Spleen (tissue), 11 donors: ENCODE measurements at regions not wholly inside any gene's neighbourhood (a gene's known extent, or its start where the extent isn't known, plus 50 kb on each side); places are given as distances from the start of the nearest gene placed in this dataset.

ENCODE experiments used
- DNase-seq: peaks from one replicate; pipeline ENCODE4 v3.0.0-alpha.2; 2020
- H3K27ac ChIP-seq, 8 donors: fragments of 200-600 bp; sonication (generic) in 7 of 8; 1 replicate in 4 of 8; 2 replicates in 4 of 8; pipeline versions ENCODE4 v1.5.0 to v1.8.0; 2016 to 2021; ENCODE audit warnings: inconsistent platforms in 4 of 8, mild to moderate bottlenecking in 4 of 8, moderate library complexity in 1 of 8
- H3K27me3 ChIP-seq, 7 donors: fragments of 200-600 bp; sonication (generic) in 6 of 7; replicated peaks in 1 of 7; 1 replicate in 4 of 7; 2 replicates in 3 of 7; pipeline versions ENCODE4 v1.5.0 to v1.8.0; 2016 to 2021; ENCODE audit warnings: inconsistent platforms in 3 of 7, mild to moderate bottlenecking in 1 of 7
- H3K36me3 ChIP-seq, 6 donors: fragments of 200-600 bp; sonication (generic) in 5 of 6; 1 replicate in 4 of 6; 2 replicates in 2 of 6; pipeline versions ENCODE4 v1.5.0 to v1.8.0; 2016 to 2021; ENCODE audit warnings: inconsistent platforms in 2 of 6
- H3K4me1 ChIP-seq, 6 donors: fragments of 200-600 bp; sonication (generic) in 5 of 6; 1 replicate in 3 of 6; 2 replicates in 3 of 6; pipeline versions ENCODE4 v1.5.0 to v1.8.0; 2016 to 2021; ENCODE audit warnings: inconsistent platforms in 3 of 6
- H3K4me3 ChIP-seq, 8 donors: fragments of 200-600 bp; sonication (generic) in 7 of 8; 1 replicate in 4 of 8; 2 replicates in 4 of 8; pipeline versions ENCODE4 v1.5.0 to v1.8.0; 2016 to 2021; ENCODE audit warnings: inconsistent platforms in 4 of 8, mild to moderate bottlenecking in 4 of 8, moderate library complexity in 2 of 8
- H3K9me3 ChIP-seq, 8 donors: fragments of 200-600 bp; sonication (generic) in 7 of 8; 1 replicate in 4 of 8; 2 replicates in 4 of 8; pipeline versions ENCODE4 v1.5.0 to v1.8.0; 2016 to 2021; ENCODE audit warnings: inconsistent platforms in 4 of 8
- CTCF ChIP-seq, 11 experiments: fragments of 200-600 bp in 7 of 11; fragments of 450-650 bp in 4 of 11; sonication (generic) in 4 of 11; IDR thresholded peaks in 8 of 11; conservative IDR thresholded peaks in 3 of 11; 1 replicate in 7 of 11; 2 replicates in 4 of 11; pipeline versions ENCODE4 v1.4.0 to v1.8.0; 2016 to 2021; ENCODE audit warnings: antibody characterized with exemption in 11 of 11, inconsistent platforms in 4 of 11, mild to moderate bottlenecking in 1 of 11
- POLR2A ChIP-seq, 3 donors: fragments of 450-650 bp; IDR thresholded peaks; one replicate each; pipeline ENCODE4 v1.5.1; 2017; ENCODE audit warnings: antibody characterized with exemption in 3 of 3, mild to moderate bottlenecking in 1 of 3
- POLR2AphosphoS5 ChIP-seq, 3 donors: sonication (generic); formaldehyde crosslinking; IDR thresholded peaks; one replicate each; pipeline ENCODE4 v1.5.1; 2017; ENCODE audit warnings: antibody characterized with exemption in 3 of 3
- WGBS, 5 donors: extraction: QIAGEN DNeasy Blood & Tissue Kit in 3 of 5; methylation state at CpG; one replicate each; pipeline versions ENCODE4 v1.1.5 to v1.1.7; 2013 to 2018; 5-methylcytosine and 5-hydroxymethylcytosine counted together
- intact Hi-C: fragments of 100-400 bp; cut with DNase I; formaldehyde crosslinking; loops from one replicate; pipeline ENCODE4 v1.15.0; 2023; ENCODE audit warnings: low total_unique reads
- donor health status: healthy with polysubstance abuse.
- donor health status: DM: no; HTN: no; CAD: no; lungs with moderate emphysema.
- donor health status: DM: no; HTN: no; CAD: no.
- donor health status: Bipolar disorder and iron deficiency.
- donor health status: healthy.
- donor health status: DM: no; HTN: no; CAD: no.
- donor health status: DM: yes; HTN: yes; CAD: no.

GRCh38 chr15:81728726-81729125 lies 317.1 kb downstream of the MEX3B start:
- no peak for DNase-seq
- H3K27me3 ChIP-seq, result no peaks in the 10 kb centered on the region
- H3K27ac ChIP-seq, result no peak overlapping the region
- intact Hi-C loops, result no loop called here
- no peaks in the 10 kb centered on the region for H3K36me3 ChIP-seq
- H3K4me1 ChIP-seq, result no peaks in the 10 kb centered on the region
- no peak overlapping the region for H3K4me3 ChIP-seq
- peaks cover 0 to 5% (median 0%) of the 10 kb centered on the region in 8 donors for H3K9me3 ChIP-seq
- no peak for TF ChIP-seq POLR2A (IDR thresholded peaks at IDR 0.05)
- TF ChIP-seq CTCF (IDR thresholded peaks at IDR 0.05 in 8 of 11, conservative IDR thresholded peaks at IDR 0.05 in 3 of 11), result no peak
- TF ChIP-seq POLR2AphosphoS5 (IDR thresholded peaks at IDR 0.05), result no peak

GRCh38 chr15:81725590-81725989 lies 320.2 kb downstream of the MEX3B start:
- no peaks in the 10 kb centered on the region for H3K36me3 ChIP-seq
- H3K9me3 ChIP-seq, result peaks cover 0 to 7% (median 0%) of the 10 kb centered on the region in 8 donors
- H3K4me1 ChIP-seq, result no peaks in the 10 kb centered on the region
- H3K27me3 ChIP-seq, result no peaks in the 10 kb centered on the region
- 83 to 95% (median 90%) methylated on average over 1 of the region's 1 CpG for WGBS, 5 donors
- TF ChIP-seq CTCF (IDR thresholded peaks at IDR 0.05 in 8 of 11, conservative IDR thresholded peaks at IDR 0.05 in 3 of 11), result no peak
- no peak for TF ChIP-seq POLR2AphosphoS5 (IDR thresholded peaks at IDR 0.05)
- no peak for TF ChIP-seq POLR2A (IDR thresholded peaks at IDR 0.05)
- DNase-seq, result no peak
- H3K4me3 ChIP-seq, result no peak overlapping the region
- intact Hi-C loops, result no loop called here
- no peak overlapping the region for H3K27ac ChIP-seq

- H3K36me3 ChIP-seq, result no peaks in the 10 kb centered on the region
- no peak overlapping the region for H3K27ac ChIP-seq
- intact Hi-C loops, result no loop called here
- no peaks in the 10 kb centered on the region for H3K27me3 ChIP-seq
- WGBS, 5 donors, result 76 to 91% (median 83%) methylated on average over 2 of the region's 2 CpGs
- H3K4me1 ChIP-seq, result no peaks in the 10 kb centered on the region
- H3K9me3 ChIP-seq, result peaks cover 0 to 7% (median 0%) of the 10 kb centered on the region in 8 donors
- DNase-seq, result no peak
- TF ChIP-seq CTCF (IDR thresholded peaks at IDR 0.05 in 8 of 11, conservative IDR thresholded peaks at IDR 0.05 in 3 of 11), result no peak
- no peak for TF ChIP-seq POLR2A (IDR thresholded peaks at IDR 0.05)
- no peak for TF ChIP-seq POLR2AphosphoS5 (IDR thresholded peaks at IDR 0.05)
- H3K4me3 ChIP-seq, result no peak overlapping the region
These were observed 321.3 kb downstream of the MEX3B start for GRCh38 chr15:81724536-81724935.

- H3K36me3 ChIP-seq, result no peaks in the 10 kb centered on the region
- 72 to 83% (median 76%) methylated on average over 3 of the region's 3 CpGs for WGBS, 5 donors
- intact Hi-C loops, result no loop called here
- no peaks in the 10 kb centered on the region for H3K27me3 ChIP-seq
- H3K9me3 ChIP-seq, result peaks cover 0 to 7% (median 0%) of the 10 kb centered on the region in 8 donors
- H3K27ac ChIP-seq, result no peak overlapping the region
- no peaks in the 10 kb centered on the region for H3K4me1 ChIP-seq
- no peak for DNase-seq
- TF ChIP-seq POLR2AphosphoS5 (IDR thresholded peaks at IDR 0.05), result no peak
- TF ChIP-seq POLR2A (IDR thresholded peaks at IDR 0.05), result no peak
- no peak for TF ChIP-seq CTCF (IDR thresholded peaks at IDR 0.05 in 8 of 11, conservative IDR thresholded peaks at IDR 0.05 in 3 of 11)
- no peak overlapping the region for H3K4me3 ChIP-seq
These were observed 322.1 kb downstream of the MEX3B start for GRCh38 chr15:81723701-81724100.
